Stimulated activated CD8-positive, alpha-beta memory T cell treated with anti-CD3 and anti-CD28 coated beads, Interleukin-7, amount 100 ng/mL, for 48 hours (primary cell): ENCODE measurements at regions not wholly inside any gene's neighbourhood (a gene's known extent, or its start where the extent isn't known, plus 50 kb on each side); places are given as distances from the start of the nearest gene placed in this dataset.

Experiments
- DNase-seq, 2 donors: peaks; one replicate each; pipeline ENCODE4 v3.0.0-alpha.2; 2020; ENCODE audit warnings: low read depth in 1 of 2; ENCODE audit errors: extremely low read depth in 1 of 2

- no peak for DNase-seq
Observed at GRCh38 chr6:14317387-14317970, 199.9 kb downstream of the CD83 start.

- DNase-seq = no peak
Observed at GRCh38 chr6:14320332-14320731, 202.8 kb downstream of the CD83 start.

GRCh38 chr6:14321992-14322772 lies 204.6 kb downstream of the CD83 start:
- DNase-seq = no peak

- DNase-seq = no peak
Observed at GRCh38 chr6:14322841-14323240, 205.3 kb downstream of the CD83 start.

GRCh38 chr6:14326774-14327173 lies 209.2 kb downstream of the CD83 start:
- DNase-seq = no peak

- DNase-seq = no peak
Observed at GRCh38 chr6:14328163-14328562, 210.6 kb downstream of the CD83 start.

- DNase-seq = no peak
Observed at GRCh38 chr6:14333556-14334305, 216.2 kb downstream of the CD83 start.

GRCh38 chr6:14335071-14335470 lies 217.5 kb downstream of the CD83 start:
- DNase-seq = no peak

GRCh38 chr6:14337152-14337551 lies 219.6 kb downstream of the CD83 start:
- no peak for DNase-seq

GRCh38 chr6:14339172-14339571 lies 221.6 kb downstream of the CD83 start:
- DNase-seq = no peak

- no peak for DNase-seq
Observed at GRCh38 chr6:14339711-14340584, 222.4 kb downstream of the CD83 start.

GRCh38 chr6:14344486-14344885 lies 226.9 kb downstream of the CD83 start:
- no peak for DNase-seq

- DNase-seq = no peak
Observed at GRCh38 chr6:14348389-14348788, 230.8 kb downstream of the CD83 start.

- no peak for DNase-seq
Observed at GRCh38 chr6:14349507-14349906, 231.9 kb downstream of the CD83 start.

GRCh38 chr6:14350210-14350609 lies 232.6 kb downstream of the CD83 start:
- no peak for DNase-seq

- no peak for DNase-seq
Observed at GRCh38 chr6:14353281-14353680, 235.7 kb downstream of the CD83 start.

- no peak for DNase-seq
Observed at GRCh38 chr6:14353798-14354197, 236.2 kb downstream of the CD83 start.

GRCh38 chr6:14354919-14355572 lies 237.5 kb downstream of the CD83 start:
- peak; percentile 10 to 34 for DNase-seq

- DNase-seq = no peak
Observed at GRCh38 chr6:14359438-14359837, 241.9 kb downstream of the CD83 start.

GRCh38 chr6:14360565-14360964 lies 243.0 kb downstream of the CD83 start:
- DNase-seq = no peak
